NCI-H1105 treated with DMSO at 0.1 percent for 48 hours (cell line): ENCODE measurements at regions not wholly inside any gene's neighbourhood (a gene's known extent, or its start where the extent isn't known, plus 50 kb on each side); places are given as distances from the start of the nearest gene placed in this dataset.
A peak's percentile ranks its signal among the peaks of the same experiment; 100 is the strongest.
"Not testable (repeated sequence)": the region's sequence is repeated elsewhere in the genome, so short reads cannot be mapped to it uniquely, and the experiment has no call there.

Experiments
- DNase-seq: peaks from one replicate; lab custom pipeline; 2025; lab: John Stamatoyannopoulos, UW

DNA sequence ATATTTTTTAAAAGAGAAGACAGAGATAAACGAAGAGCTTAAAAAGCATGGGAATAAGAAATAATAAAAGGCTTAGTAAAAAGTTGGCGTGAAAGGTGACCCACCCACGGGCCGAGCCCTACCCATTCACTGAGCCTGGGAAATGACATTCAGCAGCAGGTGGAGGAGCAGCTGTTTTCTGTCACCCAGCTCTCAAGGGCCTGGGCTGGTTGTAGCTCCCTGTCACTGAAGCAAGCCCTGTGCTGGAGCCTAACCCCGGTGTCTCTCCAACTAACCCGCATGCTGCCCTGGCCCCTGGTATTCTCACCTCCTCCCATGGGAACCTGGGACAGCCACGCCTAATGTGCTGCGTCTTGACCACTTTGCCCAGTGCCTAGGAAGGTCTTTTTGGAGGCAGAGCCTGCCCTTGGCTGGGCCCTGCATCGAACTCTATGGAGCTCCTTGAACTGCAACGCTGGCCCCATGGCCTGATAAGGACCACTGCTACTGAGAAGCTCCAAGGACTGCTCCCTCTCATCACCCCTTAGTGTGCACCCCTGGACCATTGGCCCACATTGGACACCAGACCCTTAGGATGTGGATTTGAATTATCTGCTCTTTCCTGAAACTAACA, 68.8 kb upstream of the IYD start:
- no peak for DNase-seq

DNA sequence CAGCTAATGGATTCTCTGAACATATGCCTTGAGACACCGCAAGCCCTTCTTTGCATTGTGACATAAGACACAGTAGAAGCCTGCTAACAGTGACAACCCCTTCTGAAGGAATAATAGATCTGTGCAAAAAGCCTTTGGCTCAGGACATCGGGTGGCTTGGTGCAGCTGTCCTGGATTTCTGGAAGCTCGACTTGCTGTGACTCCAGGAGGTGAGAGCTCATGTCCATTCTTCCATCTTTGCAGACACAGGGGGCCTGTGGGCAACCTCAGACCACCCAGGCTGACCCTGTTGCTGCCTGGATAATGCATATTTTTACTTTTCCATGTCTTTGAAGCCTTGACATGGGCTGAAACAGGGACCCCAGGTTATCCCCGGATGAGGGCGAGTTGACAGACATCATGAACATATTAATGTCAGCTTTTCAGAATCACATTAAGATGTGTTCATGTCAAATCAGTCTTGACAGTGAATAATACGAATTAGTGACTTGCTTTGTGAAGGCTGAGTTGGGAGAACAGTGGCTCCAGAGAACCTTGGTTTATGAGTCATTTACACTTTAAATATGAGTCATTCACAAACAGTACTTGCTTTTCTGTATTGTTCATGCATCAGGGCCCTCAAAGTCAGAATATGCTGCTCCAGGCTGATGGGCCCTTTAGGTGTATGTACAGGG, 66.8 kb upstream of the IYD start:
- DNase-seq: no peak

DNA sequence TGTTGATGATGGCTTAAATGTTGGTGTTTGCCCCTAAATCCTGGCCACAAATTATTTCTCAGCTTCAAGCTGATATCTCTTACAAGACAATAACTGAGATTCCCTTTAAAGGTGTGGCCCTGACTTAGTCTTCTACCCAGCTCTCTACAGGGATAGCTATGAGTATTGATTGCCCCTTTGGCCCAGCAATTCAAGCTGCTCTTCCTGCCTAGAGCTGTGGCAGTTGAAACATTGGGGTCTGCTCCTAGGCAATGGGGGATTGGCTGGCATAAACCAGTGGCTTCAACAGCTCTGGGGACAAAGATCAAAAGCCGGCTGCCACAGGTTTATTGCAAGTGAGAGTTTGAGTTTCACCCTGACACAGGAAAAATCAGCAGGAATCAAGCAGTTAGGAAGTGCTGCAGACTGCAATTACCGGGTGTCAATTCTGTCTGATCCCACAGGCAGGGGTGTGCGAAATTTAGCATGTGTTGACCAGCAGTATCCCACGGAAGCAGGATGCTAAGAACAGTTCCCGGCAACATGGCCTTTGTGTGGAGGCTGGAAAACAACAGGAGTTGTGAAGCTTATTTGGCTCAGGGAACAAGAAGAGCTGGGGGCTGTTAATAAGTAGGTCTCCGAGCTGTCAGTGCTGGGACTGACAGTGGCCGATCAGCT, 66.2 kb upstream of the IYD start:
- DNase-seq: no peak

- no peak for DNase-seq
These were observed 65.6 kb upstream of the IYD start for GRCh38 chr6:150303256-150303655.

- DNase-seq: no peak
These were observed 64.4 kb upstream of the IYD start for GRCh38 chr6:150304429-150304828.

GRCh38 chr6:150306290-150306689, 62.5 kb upstream of the IYD start:
- DNase-seq: no peak

GRCh38 chr6:150307520-150307919, 61.3 kb upstream of the IYD start:
- no peak for DNase-seq

DNA sequence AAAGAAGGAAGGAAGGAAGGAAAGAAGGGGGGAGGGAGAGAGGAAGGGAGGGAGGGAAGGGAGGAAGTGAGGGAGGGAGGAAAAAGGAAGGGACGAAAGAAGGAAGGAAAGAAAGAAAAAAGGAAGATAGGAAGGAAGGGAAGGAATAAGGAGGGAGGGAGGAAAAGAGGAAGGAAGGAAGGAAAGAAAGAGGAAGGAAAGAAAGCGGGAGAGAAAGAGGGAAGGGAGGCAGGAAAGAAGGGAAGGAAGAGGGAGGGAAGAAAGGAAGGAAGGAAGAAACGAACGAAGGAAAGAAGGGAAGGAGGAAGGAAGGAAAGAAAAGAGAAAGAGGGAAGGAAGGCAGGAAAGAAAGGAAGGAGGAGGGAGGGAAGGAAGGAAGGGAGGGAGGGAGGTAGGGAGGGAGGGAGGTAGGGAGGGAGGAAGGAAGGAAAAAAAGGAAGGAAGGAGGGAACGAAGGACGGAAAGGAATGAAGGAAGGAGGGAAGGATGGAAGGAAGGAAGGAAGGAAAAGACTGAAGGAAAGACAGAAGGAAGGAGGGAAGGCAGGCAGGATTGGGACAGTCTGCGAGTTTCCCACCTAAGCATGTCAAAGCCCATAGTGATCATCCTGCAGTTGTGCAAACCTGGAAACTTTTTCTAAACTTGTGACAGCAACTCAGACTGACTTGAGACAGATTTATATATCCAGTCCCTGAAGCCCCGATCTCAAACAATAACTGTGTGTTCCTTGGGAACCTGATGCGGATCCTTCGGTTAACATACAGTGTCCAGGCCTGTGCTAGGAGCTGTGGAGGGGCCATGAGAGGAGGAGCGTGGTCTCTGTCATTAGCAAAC, 59.8 kb upstream of the IYD start:
- no peak for DNase-seq

DNA sequence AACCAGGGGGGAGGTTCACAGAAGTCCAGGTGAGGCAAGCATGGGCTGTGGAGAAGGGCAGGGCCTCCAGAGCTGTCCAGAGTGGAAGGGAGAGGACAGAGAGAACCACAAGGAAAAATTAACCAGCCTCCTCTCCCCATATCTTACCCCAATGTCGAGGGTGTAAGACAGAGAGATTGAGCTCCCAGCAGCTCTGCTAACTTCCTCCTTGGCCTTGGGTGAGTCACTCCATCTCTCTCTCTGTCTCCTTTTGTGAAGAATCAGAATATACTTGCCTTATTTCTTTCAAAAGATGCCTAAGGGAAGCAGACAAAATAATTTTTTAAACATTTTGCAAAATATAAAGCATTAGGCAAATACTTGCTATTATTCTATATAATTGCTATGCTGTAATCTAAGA, 58.3 kb upstream of the IYD start:
- DNase-seq: no peak

GRCh38 chr6:150311149-150311944, 57.5 kb upstream of the IYD start:
- DNase-seq: not testable (repeated sequence)

GRCh38 chr6:150312395-150312794, 56.4 kb upstream of the IYD start:
- no peak for DNase-seq

- DNase-seq: no peak
These were observed 55.8 kb upstream of the IYD start for GRCh38 chr6:150312844-150313584.

- DNase-seq: no peak
These were observed 55.0 kb upstream of the IYD start for GRCh38 chr6:150313781-150314180.

GRCh38 chr6:150314230-150315188, 54.3 kb upstream of the IYD start:
- peak; percentile 5 for DNase-seq

DNA sequence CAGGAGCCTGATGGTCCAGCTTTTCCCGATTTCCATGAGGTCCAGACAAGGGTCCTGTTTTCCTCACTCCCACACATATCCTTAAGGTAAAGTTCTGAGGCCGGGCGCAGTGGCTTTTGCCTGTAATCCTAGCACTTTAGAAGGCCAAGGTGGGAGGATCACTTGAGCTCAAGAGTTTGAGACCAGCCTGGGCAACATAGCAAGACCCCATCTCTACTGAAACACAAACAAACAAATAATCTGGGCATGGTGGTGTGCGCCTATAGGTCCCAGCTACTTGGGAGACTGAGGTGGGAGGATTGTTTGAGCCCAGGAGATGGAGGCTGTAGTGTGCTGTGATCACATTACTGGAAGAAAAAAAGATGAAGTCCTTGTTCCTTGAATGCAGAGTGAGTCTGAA, 53.2 kb upstream of the IYD start:
- DNase-seq: no peak

DNA sequence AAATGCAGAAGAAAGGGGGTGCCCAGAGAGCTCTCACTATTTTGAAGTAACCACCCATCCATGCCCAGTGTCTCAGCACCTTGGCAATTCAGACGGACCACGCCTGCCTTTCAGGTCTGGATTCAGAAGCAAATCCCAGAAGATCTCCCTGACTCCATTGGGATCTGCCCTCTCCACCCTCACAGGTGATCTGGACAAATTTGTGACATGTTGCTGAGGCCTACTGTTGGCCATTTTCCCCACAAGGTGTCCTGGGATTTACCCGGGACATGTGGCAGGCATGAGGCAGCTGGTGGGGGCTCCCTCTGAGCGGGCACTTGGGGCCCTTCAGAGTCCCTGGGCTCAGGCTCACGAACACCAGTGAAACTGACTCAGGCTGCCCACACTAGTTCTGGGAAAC, 51.9 kb upstream of the IYD start:
- no peak for DNase-seq
